Globus pallidus (tissue), 1 donor: ENCODE measurements at regions not wholly inside any gene's neighbourhood (a gene's known extent, or its start where the extent isn't known, plus 50 kb on each side); places are given as distances from the start of the nearest gene placed in this dataset.
"Not testable (repeated sequence)": the region's sequence is repeated elsewhere in the genome, so short reads cannot be mapped to it uniquely, and the experiment has no call there.

Experiments used
- DNase-seq: peaks from one replicate; pipeline ENCODE4 v3.0.0-alpha.2; 2015; ENCODE audit warnings: low spot score

- no peak for DNase-seq
Observed at GRCh38 chr5:92560698-92561401, 1020.2 kb downstream of the NR2F1-AS1 start.

DNA sequence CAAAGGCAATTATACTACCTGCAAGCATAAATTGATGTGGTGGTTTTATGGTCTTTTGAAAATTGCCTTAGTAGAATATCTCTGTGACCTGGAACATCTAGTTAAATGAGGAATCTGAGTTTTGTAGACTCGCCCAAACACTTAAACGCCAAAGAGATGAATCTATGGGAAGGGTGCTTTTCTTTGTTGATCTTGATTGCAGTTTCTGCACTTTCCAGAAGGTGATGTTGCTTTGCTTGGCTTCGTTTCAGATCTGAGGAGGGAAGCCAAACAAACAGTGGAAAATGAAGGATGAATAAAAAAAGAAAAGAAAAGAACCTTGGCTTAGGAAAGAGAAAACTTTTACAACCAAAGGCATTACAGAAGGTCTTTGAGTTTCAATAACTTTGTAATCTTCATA lies 1021.2 kb downstream of the NR2F1-AS1 start:
- no peak for DNase-seq

DNA sequence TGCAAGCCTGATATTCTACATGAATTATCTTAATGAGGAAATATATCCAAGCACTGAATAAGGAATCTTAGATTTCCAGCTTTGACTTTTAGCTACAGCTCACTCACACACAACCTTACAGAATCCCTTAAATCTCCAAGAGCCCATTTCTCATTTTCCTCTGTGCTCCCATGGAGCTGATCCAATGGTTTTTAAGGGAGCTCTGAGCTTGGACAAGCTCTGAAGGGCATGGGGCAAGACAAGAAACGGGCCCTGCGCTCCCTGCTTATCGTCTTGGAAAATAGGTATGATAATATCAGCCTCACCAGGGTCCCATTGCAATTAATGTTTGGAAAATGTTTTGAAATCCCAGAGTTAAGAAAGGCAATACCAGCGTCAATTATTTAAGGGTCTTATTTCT lies 1021.7 kb downstream of the NR2F1-AS1 start:
- no peak for DNase-seq

GRCh38 chr5:92556747-92557146 lies 1024.3 kb downstream of the NR2F1-AS1 start:
- no peak for DNase-seq

GRCh38 chr5:92554447-92555085 lies 1026.5 kb downstream of the NR2F1-AS1 start:
- DNase-seq: no peak

- no peak for DNase-seq
Observed at GRCh38 chr5:92553326-92553725, 1027.7 kb downstream of the NR2F1-AS1 start.

DNA sequence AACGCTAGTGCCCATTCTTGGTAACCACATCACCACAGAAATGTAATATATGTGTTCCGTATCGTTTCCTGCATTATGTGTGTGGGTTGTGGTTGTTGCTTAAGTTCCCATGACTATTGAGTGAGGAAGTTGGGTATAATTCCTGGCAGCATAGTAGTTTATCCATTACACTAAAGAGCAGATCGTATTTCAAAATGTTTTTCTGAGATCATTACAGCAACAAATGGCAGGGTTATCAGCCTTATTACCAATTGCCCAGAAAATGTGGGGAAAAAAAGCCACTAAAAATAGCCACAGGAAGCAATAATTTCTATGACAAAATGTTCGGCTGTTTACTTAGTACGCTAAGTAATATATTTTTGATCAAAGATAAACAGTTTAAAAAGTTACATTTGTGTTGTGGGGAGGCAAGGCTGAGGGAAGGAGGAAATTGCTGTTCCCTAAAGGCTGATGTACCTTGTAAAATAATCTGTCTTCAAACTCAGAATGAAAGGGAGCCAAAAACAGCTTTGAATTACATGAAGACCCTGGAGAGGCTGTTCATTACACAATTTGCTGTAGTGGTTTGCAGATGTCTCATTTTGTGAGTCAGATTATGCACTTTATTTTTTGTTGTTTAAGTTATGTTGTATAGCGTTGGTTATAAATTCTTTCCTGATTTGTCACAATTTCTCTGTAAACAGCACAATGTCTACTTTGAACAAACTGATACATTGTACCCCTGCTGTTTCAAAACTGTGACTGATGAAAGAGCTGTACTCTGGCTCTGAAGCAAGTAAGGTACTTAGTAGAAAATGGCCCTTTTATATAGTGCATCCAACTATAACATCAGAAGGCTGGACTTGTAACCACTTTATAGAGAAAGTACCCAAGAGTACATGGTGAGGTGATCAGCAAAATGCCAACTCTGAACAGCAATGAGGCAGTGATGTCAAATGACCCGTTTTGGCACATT lies 1028.5 kb downstream of the NR2F1-AS1 start:
- no peak for DNase-seq

- no peak for DNase-seq
Observed at GRCh38 chr5:92548346-92548745, 1032.7 kb downstream of the NR2F1-AS1 start.

DNA sequence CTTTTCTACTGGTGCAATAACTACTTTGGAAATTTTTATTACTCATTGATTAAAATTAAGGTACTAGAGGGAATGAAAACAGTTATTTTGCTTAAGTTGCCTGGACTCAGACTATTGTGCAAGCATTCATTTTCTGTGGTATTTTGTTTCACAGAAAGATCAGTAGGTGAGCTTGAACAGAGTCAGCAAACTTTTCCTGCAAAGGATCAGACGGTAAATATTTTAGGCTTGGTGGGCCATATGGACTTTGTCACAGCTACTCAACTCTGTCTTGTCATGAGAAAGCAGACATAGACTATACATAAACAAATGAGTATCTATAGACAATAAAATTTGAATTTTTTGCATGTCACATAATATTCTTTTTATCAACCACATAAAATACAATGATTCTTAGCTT lies 1036.4 kb downstream of the NR2F1-AS1 start:
- no peak for DNase-seq

DNA sequence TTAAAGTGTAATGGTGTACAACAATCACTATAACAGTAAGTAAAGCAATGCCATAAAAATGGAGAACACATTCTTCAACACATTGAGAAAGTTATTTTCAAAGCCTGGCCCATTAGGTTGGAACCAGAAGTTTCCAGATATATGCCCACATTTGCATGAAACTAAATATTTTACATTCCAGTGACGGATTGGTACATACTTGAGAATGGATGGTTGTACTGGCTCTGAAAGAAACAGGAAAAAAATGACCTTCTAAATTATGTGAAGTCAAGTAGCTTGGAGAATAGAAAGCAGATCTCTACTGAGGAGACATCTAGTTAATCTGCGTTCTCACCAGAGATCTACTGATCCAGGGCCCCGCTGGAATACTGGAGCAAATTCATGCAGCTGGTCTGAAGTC lies 1037.0 kb downstream of the NR2F1-AS1 start:
- DNase-seq: no peak

GRCh38 chr5:92543201-92543600 lies 1037.8 kb downstream of the NR2F1-AS1 start:
- DNase-seq: no peak

- not testable (repeated sequence) for DNase-seq
Observed at GRCh38 chr5:92542017-92542416, 1039.0 kb downstream of the NR2F1-AS1 start.

DNA sequence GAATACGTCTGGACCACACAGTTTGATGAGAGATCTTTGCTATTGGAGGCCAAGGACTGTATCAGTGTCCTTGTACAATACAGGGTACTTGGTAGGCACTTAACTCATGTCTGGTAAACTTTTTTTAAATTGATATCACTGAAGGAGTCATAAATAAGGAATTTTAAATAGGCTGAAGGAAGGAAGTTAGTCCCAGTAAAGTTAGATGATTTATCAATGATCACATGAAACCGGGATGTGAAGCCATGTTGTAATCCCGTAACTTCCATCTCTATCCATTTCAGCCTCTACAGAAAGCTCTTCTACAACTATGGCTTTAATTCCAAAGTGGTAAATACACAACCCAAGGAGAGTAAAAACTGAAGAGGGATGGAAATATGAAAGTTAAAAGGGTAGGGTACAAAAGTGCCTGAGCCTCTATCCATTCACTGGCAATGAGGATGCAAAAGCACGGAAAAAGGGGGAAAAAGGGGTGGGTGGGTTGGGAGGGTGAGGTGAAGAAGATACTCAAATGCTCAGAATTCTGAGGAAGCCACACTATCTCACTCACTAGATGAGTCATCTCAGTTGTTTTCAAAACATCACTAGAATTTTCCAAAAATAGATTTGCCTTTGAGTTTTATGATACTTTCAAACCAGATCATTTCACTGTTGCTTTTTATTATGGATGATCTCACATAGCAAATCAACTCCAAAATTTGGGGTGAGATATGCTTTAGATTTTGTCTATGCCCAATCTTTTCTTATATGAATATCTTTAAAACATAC lies 1053.5 kb downstream of the NR2F1-AS1 start:
- DNase-seq: no peak

DNA sequence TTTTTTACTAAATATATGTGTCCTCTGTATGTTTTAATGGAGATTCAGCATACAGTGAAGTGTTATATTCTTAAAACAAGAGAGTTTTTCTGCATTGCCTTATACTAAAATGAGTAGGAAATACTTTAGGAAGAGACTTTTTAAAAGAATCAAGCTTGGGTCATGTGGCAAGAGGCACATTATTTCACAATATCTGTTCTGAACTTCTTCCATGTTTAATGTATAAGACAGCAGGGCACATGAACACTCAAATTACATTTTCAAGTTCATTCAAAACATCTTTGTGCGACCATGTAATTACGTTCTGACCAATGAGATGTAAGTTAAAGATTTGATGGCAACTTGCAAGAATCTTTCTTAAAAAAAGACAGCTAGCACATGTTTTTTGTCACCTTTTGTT lies 1055.9 kb downstream of the NR2F1-AS1 start:
- no peak for DNase-seq

GRCh38 chr5:92519811-92520632 lies 1061.0 kb downstream of the NR2F1-AS1 start:
- DNase-seq: no peak

DNA sequence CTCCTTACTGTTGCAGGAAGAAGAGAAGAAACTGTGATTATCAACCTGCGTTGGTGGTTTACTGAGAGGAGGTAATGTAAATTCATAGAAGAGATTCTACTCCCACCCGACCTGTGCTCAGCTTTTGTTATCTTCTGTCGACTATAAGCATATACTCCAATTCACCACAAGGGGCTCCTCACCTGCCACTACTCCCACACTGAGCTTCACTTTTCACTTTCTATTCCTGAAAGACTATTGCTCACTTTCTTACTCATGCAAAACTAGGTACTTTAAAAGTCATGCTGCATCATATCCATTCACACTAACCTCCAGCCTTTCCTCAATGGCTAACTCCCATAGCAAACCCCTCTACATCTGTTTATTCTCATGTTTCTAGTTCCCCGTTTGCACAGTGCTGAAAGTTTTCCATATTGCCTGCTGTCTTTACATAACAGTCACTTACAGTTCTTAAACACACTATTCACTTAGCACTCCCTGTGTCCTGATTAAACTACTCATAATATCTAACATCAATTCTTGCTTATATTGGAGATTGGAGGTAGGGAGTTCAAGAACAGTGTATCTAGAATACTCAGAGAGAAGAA lies 1062.6 kb downstream of the NR2F1-AS1 start:
- DNase-seq: no peak

DNA sequence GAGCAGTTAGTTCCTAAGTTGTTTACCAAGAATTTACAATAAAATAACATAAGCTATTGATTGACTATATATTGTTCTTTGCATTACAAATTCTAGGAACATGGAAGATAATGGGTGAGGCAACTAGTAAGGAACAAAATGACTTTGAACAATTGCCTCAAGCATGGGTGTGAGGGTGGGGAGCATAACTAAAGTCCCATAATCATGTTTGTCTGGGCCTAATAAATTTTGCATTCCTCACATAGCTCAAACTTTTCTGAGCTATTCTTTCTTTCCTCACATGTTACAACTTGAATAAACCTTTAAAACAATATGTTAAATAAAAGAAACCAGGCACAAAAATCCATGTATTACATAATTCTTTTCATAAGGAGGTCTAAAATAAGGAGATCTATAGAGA lies 1066.1 kb downstream of the NR2F1-AS1 start:
- DNase-seq: no peak

DNA sequence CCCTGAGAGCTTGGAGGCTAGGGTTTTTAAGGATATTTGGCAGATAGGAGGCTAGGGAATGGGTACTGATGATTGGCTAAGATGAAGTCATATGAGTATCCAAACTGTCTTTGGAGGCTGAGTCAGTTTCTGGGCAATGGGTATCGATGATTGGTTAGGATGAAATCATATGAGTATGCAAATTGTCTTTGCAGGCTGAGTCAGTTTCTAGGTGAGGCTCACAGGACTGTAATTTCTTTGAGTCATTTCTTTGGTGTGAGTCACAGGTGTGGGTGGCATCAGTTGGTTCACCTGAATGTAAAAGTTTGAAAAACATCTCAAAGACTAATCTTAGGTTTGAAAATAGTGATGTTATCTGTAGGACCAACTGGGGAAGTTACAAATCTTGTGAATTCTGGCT lies 1068.0 kb downstream of the NR2F1-AS1 start:
- no peak for DNase-seq

DNA sequence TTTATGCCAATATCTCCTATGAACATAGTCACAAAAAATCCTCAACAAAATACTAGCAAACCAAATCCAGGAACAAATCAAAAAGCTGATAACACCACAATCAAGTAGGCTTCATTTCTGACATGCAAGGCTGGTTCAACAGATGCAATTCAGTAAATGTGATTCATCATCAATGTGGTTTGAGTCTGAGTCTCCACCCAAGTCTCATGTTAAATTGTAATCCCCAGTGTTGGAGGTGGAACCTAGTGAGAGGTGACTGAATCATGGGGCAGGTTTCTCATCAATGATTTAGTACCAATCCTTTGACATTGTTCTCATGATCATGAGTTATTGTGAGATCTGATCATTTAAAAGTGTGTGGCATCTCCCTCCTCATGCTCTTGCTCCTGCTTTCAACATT lies 1072.7 kb downstream of the NR2F1-AS1 start:
- DNase-seq: no peak

DNA sequence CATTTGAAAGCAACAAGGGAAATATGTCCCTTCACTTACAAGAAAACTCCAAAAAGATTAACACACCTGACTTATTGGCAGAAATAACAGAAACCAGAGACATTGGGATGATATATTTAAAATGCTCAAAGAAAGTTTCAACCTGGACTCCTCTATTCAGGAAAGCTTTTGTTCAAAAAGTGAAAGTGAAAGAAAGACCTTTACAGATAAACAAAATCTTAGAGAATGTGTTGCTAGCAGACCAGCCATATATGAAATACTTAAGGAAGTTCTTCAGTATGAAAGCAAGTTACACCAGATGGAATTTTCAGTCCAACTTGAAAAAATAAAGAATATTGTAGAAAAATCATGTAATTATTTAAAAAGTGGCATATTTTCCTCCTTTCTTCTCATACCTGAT lies 1075.1 kb downstream of the NR2F1-AS1 start:
- DNase-seq: no peak

DNA sequence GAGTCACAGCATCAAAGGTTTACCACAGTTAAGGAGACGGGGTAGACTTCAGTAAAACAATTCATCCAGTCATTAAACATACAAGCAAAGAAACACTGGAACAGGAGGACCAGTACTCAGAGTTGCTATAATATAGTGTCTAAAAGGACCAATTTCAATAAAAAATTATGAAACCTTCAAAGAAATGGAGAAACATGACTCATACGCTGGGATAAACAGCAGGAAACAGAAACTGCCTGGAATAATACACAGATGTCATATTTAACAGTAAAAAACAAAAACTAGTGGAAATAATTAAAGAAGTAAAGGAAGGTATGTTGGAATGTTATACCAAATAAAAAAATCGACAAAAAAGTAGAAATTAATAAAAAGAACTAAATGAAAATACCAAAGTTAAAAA lies 1075.9 kb downstream of the NR2F1-AS1 start:
- DNase-seq: no peak
